Body of pancreas (tissue), 4 donors: ENCODE measurements at regions not wholly inside any gene's neighbourhood (a gene's known extent, or its start where the extent isn't known, plus 50 kb on each side); places are given as distances from the start of the nearest gene placed in this dataset.

Source experiments
- ATAC-seq: fragments of 150-250 bp; one replicate; pipeline ENCODE4 v1.9.1; 2016
- DNase-seq, 4 donors: peaks; one replicate each; pipeline ENCODE4 v3.0.0-alpha.2; 2019
- H3K27ac ChIP-seq, 4 donors: fragments of 200-600 bp; sonication (generic); 1 replicate in 3 of 4; 2 replicates in 1 of 4; pipeline versions ENCODE4 v1.5.1 to v1.6.1; 2016 to 2019; ENCODE audit warnings: mild to moderate bottlenecking in 1 of 4, mixed read lengths in 1 of 4, moderate library complexity in 1 of 4
- H3K27me3 ChIP-seq, 2 donors: fragments of 200-600 bp; sonication (generic); one replicate each; pipeline ENCODE4 v1.6.0; 2016; ENCODE audit warnings: mild to moderate bottlenecking in 1 of 2
- H3K36me3 ChIP-seq, 2 donors: fragments of 200-600 bp; sonication (generic); replicated peaks in 1 of 2; 2 replicates each; pipeline ENCODE4 v1.5.1; 2016; ENCODE audit warnings: low read depth in 2 of 2; ENCODE audit not compliant: insufficient read depth in 1 of 2
- H3K4me1 ChIP-seq: fragments of 200-600 bp; sonication (generic); one replicate; pipeline ENCODE4 v1.6.0; 2016
- H3K4me3 ChIP-seq, 2 donors: fragments of 200-600 bp; sonication (generic); 1 replicate in 1 of 2; 2 replicates in 1 of 2; pipeline ENCODE4 v1.5.1; 2016 to 2019
- H3K9me3 ChIP-seq, 3 donors: fragments of 200-600 bp; sonication (generic); 1 replicate in 2 of 3; 2 replicates in 1 of 3; pipeline ENCODE4 v1.5.1; 2016
- CTCF ChIP-seq, 7 experiments: fragments of 450-650 bp in 4 of 7; fragments of 200-600 bp in 3 of 7; sonication (generic) in 3 of 7; IDR thresholded peaks; one replicate each; pipeline ENCODE4 v1.5.1; 2016 to 2019; ENCODE audit warnings: antibody characterized with exemption in 7 of 7
- POLR2A ChIP-seq, 3 donors: fragments of 450-650 bp; IDR thresholded peaks; one replicate each; pipeline ENCODE4 v1.6.1; 2016; ENCODE audit warnings: antibody characterized with exemption in 3 of 3, mild to moderate bottlenecking in 2 of 3
- WGBS, 2 donors: methylation state at CpG; one replicate each; pipeline ENCODE4 v1.1.5; 2017; 5-methylcytosine and 5-hydroxymethylcytosine counted together
- intact Hi-C: fragments of 100-400 bp; cut with DNase I; formaldehyde crosslinking; loops from one replicate; pipeline ENCODE4 v1.15.1; 2023

GRCh38 chr1:170240409-170240808 lies 94.7 kb downstream of the NTMT2 start:
- DNase-seq (no peak), ATAC-seq (no peak)
- Histone ChIP-seq H3K9me3 (no peaks in the 10 kb centered on the region), H3K4me3 (no peak overlapping the region), H3K36me3 (no peaks in the 10 kb centered on the region), H3K27ac (no peak overlapping the region), H3K27me3 (no peaks in the 10 kb centered on the region), H3K4me1 (no peaks in the 10 kb centered on the region)
- 62 to 64% methylated on average over 2 of the region's 2 CpGs for WGBS, 2 donors
- no peak for TF ChIP-seq CTCF (IDR thresholded peaks at IDR 0.05)
- no peak for TF ChIP-seq POLR2A (IDR thresholded peaks at IDR 0.05)
- intact Hi-C loops, result no loop called here

GRCh38 chr1:170241266-170241851 lies 95.6 kb downstream of the NTMT2 start:
- H3K27ac ChIP-seq, result no peak overlapping the region
- WGBS, 2 donors, result 66 to 69% methylated on average over 7 of the region's 7 CpGs
- TF ChIP-seq CTCF (IDR thresholded peaks at IDR 0.05) (no peak), POLR2A (IDR thresholded peaks at IDR 0.05) (no peak)
- intact Hi-C loops, result no loop called here
- no peak overlapping the region for H3K4me3 ChIP-seq
- no peak for ATAC-seq
- H3K4me1 ChIP-seq, result no peaks in the 10 kb centered on the region
- no peaks in the 10 kb centered on the region for H3K27me3 ChIP-seq
- H3K9me3 ChIP-seq, result no peaks in the 10 kb centered on the region
- H3K36me3 ChIP-seq, result no peaks in the 10 kb centered on the region
- DNase-seq, result no peak

- TF ChIP-seq POLR2A (IDR thresholded peaks at IDR 0.05) (no peak), CTCF (IDR thresholded peaks at IDR 0.05) (no peak)
- no peaks in the 10 kb centered on the region for H3K9me3 ChIP-seq
- WGBS, 2 donors, result 46 to 48% methylated on average over 5 of the region's 5 CpGs
- no peak overlapping the region for H3K27ac ChIP-seq
- DNase-seq, result no peak
- no peak overlapping the region for H3K4me3 ChIP-seq
- intact Hi-C loops, result no loop called here
- H3K27me3 ChIP-seq, result no peaks in the 10 kb centered on the region
- H3K36me3 ChIP-seq, result no peaks in the 10 kb centered on the region
- no peak for ATAC-seq
- no peaks in the 10 kb centered on the region for H3K4me1 ChIP-seq
Measured at GRCh38 chr1:170247751-170248521, 102.2 kb downstream of the NTMT2 start.

- intact Hi-C loops, result no loop called here
- DNase-seq (no peak), ATAC-seq (no peak)
- Histone ChIP-seq H3K36me3 (no peaks in the 10 kb centered on the region), H3K27ac (no peak overlapping the region), H3K4me3 (no peak overlapping the region), H3K9me3 (no peaks in the 10 kb centered on the region), H3K4me1 (no peaks in the 10 kb centered on the region), H3K27me3 (no peaks in the 10 kb centered on the region)
- TF ChIP-seq CTCF (IDR thresholded peaks at IDR 0.05) (no peak), POLR2A (IDR thresholded peaks at IDR 0.05) (no peak)
- WGBS, 2 donors, result 90 to 91% methylated on average over 16 to 25 of the region's 28 CpGs
Measured at GRCh38 chr1:170250531-170251276, 104.9 kb downstream of the NTMT2 start.
